Epithelial cell of prostate (primary cell): ENCODE measurements at regions not wholly inside any gene's neighbourhood (a gene's known extent, or its start where the extent isn't known, plus 50 kb on each side); places are given as distances from the start of the nearest gene placed in this dataset.
"Not testable (repeated sequence)": the region's sequence is repeated elsewhere in the genome, so short reads cannot be mapped to it uniquely, and the experiment has no call there.

ENCODE experiments used
- DNase-seq: peaks from one replicate; pipeline ENCODE4 v3.0.0-alpha.2; 2011; ENCODE audit warnings: low read depth, low spot score
- H3K27ac ChIP-seq: fragments of 450-650 bp; 2 replicates; pipeline ENCODE4 v1.5.1; 2017; ENCODE audit warnings: mild to moderate bottlenecking

DNA sequence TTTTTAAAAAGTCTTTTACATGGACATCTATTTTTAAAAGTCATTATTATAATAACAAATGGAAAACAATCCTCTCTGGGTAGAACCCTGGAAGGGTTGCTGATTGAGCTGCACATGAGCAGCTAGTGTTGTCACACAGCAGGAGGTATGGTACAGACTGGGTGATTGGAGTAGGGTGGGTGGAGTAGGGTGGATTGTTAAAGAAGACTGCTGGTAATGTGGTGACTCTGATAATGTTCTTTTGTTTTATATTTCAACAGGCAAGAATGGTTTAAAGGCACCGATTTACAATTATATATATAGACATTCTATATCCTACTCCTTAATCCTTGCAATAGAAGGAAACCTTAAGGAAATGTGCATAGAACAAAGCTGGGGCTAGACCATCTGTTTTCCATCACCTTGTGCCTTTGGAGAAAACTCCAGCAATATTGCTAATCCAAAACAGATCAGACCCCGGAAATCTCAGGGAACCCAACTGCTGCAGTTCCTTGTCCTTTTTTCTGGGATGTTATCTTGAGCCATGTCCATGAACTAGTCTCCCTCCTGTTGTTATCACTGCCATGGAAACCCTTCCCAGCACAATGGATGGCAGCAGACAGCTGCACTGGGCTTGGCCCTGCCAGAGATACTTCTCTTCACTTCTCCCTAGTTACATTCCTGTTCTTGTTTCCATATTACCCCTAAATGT lies 129.7 kb downstream of the YIPF5 start:
- no peak overlapping the region for H3K27ac ChIP-seq
- no peak for DNase-seq

DNA sequence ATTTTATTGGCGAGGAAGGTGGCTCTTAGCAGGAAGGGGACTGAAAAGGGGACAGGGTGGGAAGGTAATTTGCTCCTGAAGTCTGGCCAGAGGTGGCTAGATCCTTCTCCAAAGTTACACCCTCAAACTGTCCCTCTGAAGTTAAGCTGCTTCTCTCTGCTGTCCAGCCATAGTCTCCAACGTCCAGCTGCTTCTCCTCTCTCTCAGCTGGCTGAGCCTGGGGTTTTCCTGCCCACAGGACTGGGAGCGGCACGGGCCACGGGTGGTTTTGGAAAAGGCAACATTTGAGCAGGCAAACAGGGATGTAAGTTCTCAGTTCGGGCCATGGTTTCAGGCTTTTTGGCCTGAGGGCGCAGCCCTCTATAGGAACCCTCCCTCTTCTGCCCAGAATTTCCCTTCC lies 128.3 kb downstream of the YIPF5 start:
- no peak for DNase-seq
- H3K27ac ChIP-seq: no peak overlapping the region

- DNase-seq: no peak
- no peak overlapping the region for H3K27ac ChIP-seq
Observed at GRCh38 chr5:144048259-144048856, 122.1 kb downstream of the YIPF5 start.

- not testable (repeated sequence) for H3K27ac ChIP-seq, DNase-seq
Observed at GRCh38 chr5:144055391-144055790, 115.1 kb downstream of the YIPF5 start.

GRCh38 chr5:144060091-144060490 lies 110.4 kb downstream of the YIPF5 start:
- not testable (repeated sequence) for DNase-seq
- peak overlapping the region; percentile 13 for H3K27ac ChIP-seq

DNA sequence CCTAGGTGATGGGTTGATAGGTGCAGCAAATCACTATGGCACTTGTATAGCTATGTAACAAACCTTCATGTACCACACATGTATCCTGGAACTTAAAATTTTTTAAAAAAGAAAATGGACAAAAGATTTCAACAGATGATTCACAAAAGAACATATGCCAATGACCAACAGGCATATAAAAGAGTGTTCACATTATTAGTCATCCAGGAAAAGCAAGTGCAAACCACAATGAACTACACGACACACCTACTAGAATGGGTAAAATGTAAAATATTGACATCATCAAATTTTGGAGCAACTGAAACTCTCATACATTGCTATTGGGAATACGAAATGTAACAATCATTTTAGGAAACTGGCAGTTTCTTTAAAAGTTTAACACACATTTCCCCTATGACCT lies 109.9 kb downstream of the YIPF5 start:
- peak overlapping the region; percentile 13 for H3K27ac ChIP-seq
- DNase-seq: peak; percentile 48

DNA sequence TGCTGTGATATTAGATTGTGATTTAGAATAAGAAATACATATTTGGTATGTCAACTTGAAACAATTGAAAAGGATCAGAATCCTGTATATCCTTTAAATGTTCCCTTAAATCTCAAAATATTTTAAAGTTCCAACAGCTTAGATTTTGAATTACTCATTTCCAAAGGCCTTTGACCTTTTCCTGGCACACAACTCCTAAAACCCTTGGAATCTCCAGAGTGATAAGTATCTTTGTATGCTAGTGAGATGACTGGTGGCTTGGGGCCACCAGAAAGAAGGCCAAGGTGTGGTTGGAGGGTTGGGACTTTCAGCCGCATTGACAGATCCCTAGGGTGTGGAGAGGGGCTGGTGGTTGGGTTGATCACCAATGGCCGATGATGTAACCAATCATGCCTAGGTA lies 104.7 kb downstream of the YIPF5 start:
- no peak for DNase-seq
- no peak overlapping the region for H3K27ac ChIP-seq

DNA sequence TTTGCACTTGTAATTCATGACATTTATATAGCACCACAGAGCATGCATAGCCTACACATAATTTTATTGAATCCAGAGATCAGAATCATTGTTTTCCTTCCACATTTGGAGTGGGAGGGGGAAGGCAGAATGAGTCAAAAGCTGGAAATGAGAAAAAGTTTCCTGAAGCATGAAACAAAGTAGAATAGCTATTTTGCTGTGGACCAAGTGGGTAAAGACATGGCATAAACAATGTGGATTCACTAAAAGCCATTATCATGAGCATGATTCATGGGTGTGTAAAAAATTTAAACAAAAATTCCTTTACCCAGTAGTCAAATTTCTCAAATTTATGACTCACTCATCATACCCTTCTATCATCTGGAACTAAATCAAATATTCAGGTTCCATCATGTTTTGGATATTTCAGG lies 97.9 kb downstream of the YIPF5 start:
- peak overlapping the region; percentile 11 for H3K27ac ChIP-seq
- no peak for DNase-seq

DNA sequence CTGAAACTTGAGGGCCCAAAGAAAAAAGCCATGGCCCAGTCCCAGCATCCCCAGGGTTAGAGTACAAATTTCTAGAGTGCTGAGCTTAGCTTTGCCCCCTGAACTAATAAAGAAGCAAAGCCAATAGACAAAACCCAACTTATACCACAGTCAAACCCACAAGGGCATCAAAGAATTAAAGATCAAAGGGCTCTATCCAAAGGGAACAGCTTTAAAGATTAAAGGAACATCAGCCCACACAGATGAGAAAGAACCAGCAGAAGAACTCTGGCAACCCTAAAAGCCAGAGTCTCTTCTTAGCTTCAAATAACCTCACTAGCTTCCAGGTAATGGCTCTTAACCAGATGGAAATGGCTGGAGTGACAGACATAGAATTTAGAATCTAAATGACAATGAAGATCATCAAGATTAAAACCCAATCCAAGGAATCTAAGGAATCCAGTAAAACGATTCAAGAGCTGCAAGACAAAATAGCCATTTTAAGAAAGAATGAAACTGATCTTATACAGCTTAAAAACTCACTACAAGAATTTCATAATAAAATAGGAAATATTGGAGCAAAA lies 93.9 kb downstream of the YIPF5 start:
- no peak overlapping the region for H3K27ac ChIP-seq
- DNase-seq: no peak

GRCh38 chr5:144083185-144083584 lies 87.3 kb downstream of the YIPF5 start:
- DNase-seq: no peak
- no peak overlapping the region for H3K27ac ChIP-seq

DNA sequence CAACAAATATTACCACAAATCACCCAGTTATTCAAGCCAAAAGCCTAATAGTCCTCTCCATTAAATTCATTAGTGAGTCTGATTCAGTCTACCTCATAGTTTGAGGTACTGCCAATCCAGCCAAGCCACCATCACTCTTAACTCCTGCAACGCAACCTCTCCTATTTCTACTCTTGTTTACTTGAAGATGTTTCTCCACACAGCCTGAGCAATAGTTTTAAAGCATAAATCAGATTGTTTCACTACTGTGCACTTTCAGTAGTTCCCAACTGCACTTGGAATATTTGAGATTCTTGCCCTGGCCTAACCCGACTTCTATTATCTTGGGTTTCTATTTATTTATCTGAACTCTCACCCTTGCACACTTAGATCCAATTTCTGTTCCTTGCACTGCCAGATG lies 85.5 kb downstream of the YIPF5 start:
- H3K27ac ChIP-seq: no peak overlapping the region
- DNase-seq: no peak

DNA sequence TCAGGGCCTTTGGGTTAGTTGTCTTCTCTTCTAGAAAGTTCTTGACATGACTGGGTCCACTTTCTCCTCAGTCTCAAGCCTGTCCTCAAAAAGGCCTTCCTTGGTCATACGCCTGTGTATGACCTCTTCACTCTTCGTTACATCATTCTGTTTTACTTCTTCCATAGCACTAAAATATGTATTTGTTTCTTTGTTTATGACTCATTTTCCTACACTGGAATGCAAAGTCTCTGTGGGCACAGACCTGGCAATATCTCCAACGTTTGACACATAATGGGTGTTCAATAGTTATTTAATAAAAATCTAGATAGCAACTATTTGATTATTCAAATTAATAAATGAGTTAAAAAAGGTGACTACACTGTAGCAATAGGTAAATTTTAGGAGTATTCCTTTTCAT lies 85.1 kb downstream of the YIPF5 start:
- no peak for DNase-seq
- no peak overlapping the region for H3K27ac ChIP-seq

DNA sequence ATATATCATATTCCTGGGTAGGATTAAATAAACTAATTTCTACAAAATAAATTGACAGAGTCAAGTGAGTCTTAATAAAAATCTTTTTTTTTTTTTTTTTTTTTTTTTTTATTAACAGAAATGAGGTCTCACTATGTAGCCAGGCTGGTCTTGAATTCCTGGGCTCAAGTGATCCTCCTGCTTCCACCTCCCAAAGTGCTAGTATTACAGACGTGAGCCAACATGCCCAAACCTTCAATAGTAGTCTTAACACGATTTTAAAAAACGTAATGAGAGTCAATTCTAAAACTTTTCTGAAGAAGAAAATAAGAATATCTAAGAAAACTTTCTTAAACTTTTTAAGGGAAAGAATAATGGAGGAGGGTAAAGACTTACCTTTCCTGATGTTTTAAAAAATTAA lies 84.2 kb downstream of the YIPF5 start:
- H3K27ac ChIP-seq: peak overlapping the region; percentile 14
- peak; percentile 39 for DNase-seq

DNA sequence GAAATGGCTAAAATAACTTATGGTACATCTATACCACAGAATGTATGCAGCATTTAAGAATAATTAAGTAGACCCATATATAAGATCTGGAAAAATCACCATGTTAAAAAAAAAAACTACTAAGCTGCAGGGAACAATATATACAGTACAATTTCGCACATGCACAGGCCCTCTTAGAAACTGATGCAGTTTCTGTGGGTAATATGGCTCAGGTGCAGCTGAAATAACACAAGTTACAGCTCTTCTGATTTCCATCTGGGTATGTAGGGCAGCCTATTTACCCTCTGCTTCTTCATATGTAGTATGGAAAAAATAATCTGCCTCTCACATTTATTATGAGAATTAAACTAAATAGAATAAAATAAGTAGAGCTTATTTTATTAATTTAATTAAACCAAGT lies 82.9 kb downstream of the YIPF5 start:
- no peak for DNase-seq
- H3K27ac ChIP-seq: no peak overlapping the region

DNA sequence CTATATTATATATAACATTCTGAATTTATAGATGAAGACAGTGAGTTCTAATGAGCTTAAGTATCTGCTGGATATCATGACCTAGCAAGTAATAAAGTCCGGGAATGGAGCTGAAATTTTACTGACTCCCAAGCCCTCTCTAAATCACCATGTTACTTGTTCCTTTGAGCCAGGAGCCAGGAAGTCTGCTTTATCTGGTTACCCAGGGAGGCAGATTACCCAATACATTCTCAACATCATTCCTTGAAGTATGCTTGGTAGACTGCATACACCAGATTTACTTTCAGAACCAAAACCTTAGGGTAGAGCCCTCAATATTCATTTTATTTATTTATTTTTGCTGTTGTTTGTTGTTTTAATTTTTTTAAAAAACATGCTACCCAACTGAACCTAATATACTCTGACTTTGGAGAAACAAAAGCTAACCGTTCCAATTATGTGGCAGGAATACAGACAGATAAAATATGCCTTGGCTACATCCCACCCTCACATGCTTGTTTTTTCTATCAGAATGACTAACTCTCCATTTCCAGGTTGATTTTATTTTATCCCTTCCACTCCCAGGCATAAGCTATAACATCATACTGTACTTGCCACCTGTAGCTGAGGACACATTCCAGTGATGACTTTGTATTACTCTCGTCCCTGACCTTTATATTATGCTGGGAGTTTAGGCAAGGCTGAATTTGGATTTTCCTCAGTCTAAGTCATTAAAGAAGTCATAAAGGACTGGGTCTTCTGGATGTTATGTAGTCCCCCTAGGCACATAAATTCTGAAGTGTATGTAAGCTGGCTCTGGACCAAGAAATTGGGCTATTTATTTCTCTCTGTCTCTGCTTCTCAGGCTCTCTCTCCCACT lies 82.0 kb downstream of the YIPF5 start:
- no peak overlapping the region for H3K27ac ChIP-seq
- DNase-seq: no peak

GRCh38 chr5:144089401-144090021 lies 80.9 kb downstream of the YIPF5 start:
- no peak overlapping the region for H3K27ac ChIP-seq
- no peak for DNase-seq

DNA sequence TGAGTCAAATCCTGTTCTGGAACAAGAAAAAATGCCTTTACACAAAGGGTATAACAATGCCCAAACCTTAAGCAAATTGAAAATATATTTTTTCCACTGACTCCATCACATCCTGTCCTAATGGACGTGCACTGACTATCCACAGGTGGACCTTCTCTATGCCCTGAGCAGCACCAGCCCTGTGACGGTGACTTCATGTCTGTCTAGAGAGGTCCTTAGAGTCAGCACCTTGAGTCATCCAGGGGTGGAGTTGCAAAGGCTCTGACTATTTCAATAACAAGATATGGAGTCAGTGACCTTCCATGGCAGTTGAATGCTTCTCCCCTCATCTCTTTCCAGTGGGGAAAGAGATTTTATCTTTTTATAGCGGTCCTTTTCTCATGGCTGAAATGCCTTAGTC lies 78.0 kb downstream of the YIPF5 start:
- DNase-seq: no peak

DNA sequence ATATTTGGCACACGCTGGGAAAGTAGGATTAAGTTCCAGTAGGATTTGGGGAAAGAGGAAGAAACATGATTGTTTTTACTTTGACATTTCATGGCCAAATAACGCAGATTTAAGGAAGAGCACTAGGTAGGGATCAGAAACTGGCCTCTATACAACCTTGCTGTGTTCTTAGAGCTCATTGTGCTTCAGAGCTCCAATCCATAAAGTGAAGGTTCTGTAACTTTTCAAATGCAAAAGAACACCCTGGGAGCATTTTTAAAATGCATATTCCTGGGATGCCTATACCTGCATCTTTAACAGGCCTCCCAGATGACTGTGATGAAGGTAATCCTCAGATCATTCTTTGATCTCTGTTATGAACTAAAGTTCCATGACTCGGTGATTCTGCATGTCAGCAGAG lies 77.1 kb downstream of the YIPF5 start:
- no peak overlapping the region for H3K27ac ChIP-seq
- no peak for DNase-seq

More for the DNA sequence above, 78.0 kb downstream of the YIPF5 start:
- H3K27ac ChIP-seq: no peak overlapping the region

DNA sequence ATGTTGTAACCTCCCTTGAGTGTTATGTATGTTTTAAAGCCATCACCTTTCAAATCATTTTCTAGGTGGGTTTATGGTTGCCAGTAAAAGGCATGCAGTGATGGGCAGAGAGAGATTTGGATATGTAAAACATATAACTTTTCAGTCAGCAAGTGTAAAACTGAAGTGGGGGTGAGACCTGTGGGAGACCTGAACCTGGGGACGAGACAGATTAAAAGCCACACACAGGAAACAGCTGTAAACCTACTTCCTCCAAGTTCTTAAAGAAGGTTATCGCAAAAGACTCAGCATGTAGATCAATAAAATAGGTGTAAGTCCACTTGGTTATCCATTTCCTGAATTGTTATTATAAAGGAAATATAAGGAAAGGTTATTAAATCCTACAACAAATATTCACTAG lies 76.6 kb downstream of the YIPF5 start:
- H3K27ac ChIP-seq: no peak overlapping the region
- DNase-seq: no peak

- DNase-seq: no peak
- H3K27ac ChIP-seq: no peak overlapping the region
Observed at GRCh38 chr5:144100702-144101101, 69.8 kb downstream of the YIPF5 start.

- H3K27ac ChIP-seq: no peak overlapping the region
- no peak for DNase-seq
Observed at GRCh38 chr5:144101616-144102015, 68.8 kb downstream of the YIPF5 start.
